ENCODE measurements at regions not wholly inside any gene's neighbourhood (a gene's known extent, or its start where the extent isn't known, plus 50 kb on each side); places are given as distances from the start of the nearest gene placed in this dataset.
A peak's percentile ranks its signal among the peaks of the same experiment; 100 is the strongest.

- Histone ChIP-seq H3K27me3 (peaks cover 0 to 8% (median 0%) of the 10 kb centered on the region in 7 donors), H3K9me3 (no peaks in the 10 kb centered on the region), H3K4me3 (no peak overlapping the region), H3K36me3 (no peaks in the 10 kb centered on the region), H3K4me1 (no peaks in the 10 kb centered on the region), H3K27ac (no peak overlapping the region)
- WGBS, 2 donors, result 50 to 54% methylated on average over 2 of the region's 2 CpGs
- intact Hi-C loops (cut with DNase I), result no loop called here
- no peak for DNase-seq
- ATAC-seq, result no peak
- TF ChIP-seq, protein P1, sequence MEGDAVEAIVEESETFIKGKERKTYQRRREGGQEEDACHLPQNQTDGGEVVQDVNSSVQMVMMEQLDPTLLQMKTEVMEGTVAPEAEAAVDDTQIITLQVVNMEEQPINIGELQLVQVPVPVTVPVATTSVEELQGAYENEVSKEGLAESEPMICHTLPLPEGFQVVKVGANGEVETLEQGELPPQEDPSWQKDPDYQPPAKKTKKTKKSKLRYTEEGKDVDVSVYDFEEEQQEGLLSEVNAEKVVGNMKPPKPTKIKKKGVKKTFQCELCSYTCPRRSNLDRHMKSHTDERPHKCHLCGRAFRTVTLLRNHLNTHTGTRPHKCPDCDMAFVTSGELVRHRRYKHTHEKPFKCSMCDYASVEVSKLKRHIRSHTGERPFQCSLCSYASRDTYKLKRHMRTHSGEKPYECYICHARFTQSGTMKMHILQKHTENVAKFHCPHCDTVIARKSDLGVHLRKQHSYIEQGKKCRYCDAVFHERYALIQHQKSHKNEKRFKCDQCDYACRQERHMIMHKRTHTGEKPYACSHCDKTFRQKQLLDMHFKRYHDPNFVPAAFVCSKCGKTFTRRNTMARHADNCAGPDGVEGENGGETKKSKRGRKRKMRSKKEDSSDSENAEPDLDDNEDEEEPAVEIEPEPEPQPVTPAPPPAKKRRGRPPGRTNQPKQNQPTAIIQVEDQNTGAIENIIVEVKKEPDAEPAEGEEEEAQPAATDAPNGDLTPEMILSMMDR (IDR thresholded peaks at IDR 0.05), result no peak
Measured at GRCh38 chr1:209344156-209344555, 239.4 kb upstream of the CAMK1G start.

- H3K9me3 ChIP-seq, result no peaks in the 10 kb centered on the region
- 64 to 66% methylated on average over 9 of the region's 9 CpGs for WGBS, 2 donors
- H3K36me3 ChIP-seq, result no peaks in the 10 kb centered on the region
- ATAC-seq (no peak), DNase-seq (no peak)
- TF ChIP-seq, protein P1 (IDR thresholded peaks at IDR 0.05), result no peak
- H3K27ac ChIP-seq, result no peak overlapping the region
- H3K27me3 ChIP-seq, result no peaks in the 10 kb centered on the region
- H3K4me1 ChIP-seq, result peaks cover 0 to 9% (median 0%) of the 10 kb centered on the region in 9 donors
- intact Hi-C loops (cut with DNase I), result loop anchor here in 4 of 10 donors (5.0 to 10.0 kb wide), 4 partner anchors 88 to 215 kb away; no protein-coding TSS in a partner anchor
- no peak overlapping the region for H3K4me3 ChIP-seq
Measured at GRCh38 chr1:209349363-209350308, 233.9 kb upstream of the CAMK1G start.

- TF ChIP-seq, protein P1 (IDR thresholded peaks at IDR 0.05), result no peak
- intact Hi-C loops (cut with DNase I), result loop anchor here in 4 of 10 donors (5.0 to 10.0 kb wide), 4 partner anchors 84 to 212 kb away; no protein-coding TSS in a partner anchor
- 79 to 81% methylated on average over 3 of the region's 3 CpGs for WGBS, 2 donors
Measured at GRCh38 chr1:209353053-209353452, 230.5 kb upstream of the CAMK1G start.

DNA sequence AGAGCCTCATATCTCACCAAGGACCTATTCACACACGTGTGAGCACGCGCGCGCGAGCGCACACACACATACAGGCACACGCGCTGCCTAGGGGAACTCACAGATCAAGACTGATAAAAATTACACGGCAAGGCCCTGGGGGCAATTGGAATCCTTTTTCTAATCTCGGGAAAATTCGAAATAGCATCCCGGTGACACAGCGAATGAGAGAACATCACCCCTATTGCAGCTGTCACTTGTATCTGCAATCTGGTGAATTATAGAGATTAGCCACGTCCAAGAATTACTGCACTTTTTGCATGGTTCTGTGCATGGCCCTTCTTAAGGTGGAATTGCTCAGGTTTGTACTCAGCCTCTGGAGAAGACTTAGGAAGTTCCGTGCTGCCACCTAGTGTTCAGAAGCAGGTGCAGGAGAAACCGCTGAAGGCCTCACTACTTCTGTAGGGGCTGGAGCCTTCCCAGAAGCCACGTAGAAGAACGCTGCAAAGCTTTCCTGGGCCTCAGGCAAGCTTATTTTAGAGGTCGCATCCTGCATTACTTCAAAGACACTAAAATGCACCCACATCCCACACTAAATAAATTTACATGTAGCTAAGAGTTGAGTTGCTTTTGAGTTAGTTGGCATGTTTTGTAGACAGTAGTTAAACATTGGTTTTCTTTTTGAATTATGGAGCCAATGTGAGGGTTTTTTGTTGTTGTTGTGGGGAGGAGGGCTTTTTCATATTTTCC lies 229.2 kb upstream of the CAMK1G start:
- DNase-seq (peak; percentile 25 to 81), ATAC-seq (peak; percentile 81 to 94 (median 89))
- Histone ChIP-seq H3K36me3 (no peaks in the 10 kb centered on the region), H3K9me3 (no peaks in the 10 kb centered on the region), H3K4me3 (no peak overlapping the region), H3K4me1 (peaks cover 0 to 13% (median 0%) of the 10 kb centered on the region in 9 donors), H3K27me3 (no peaks in the 10 kb centered on the region), H3K27ac (no peak overlapping the region)
- 27 to 38% methylated on average over 20 of the region's 20 CpGs for WGBS, 2 donors
- intact Hi-C loops (cut with DNase I), result loop anchor here in 4 of 10 donors (5.0 to 10.0 kb wide), 4 partner anchors 83 to 211 kb away; no protein-coding TSS in a partner anchor
- TF ChIP-seq, protein P1 (IDR thresholded peaks at IDR 0.05), result peak; percentile 55 to 90 (median 84)

More at GRCh38 chr1:209353053-209353452, 230.5 kb upstream of the CAMK1G start:
- H3K4me3 ChIP-seq, result no peak overlapping the region
- no peak for DNase-seq
- no peak for ATAC-seq
- H3K4me1 ChIP-seq, result peaks cover 0 to 13% (median 0%) of the 10 kb centered on the region in 9 donors
- H3K27ac ChIP-seq, result no peak overlapping the region
- no peaks in the 10 kb centered on the region for H3K36me3 ChIP-seq
- no peaks in the 10 kb centered on the region for H3K9me3 ChIP-seq
- H3K27me3 ChIP-seq, result no peaks in the 10 kb centered on the region

All from heart right ventricle (tissue), 16 donors.